ENCODE measurements at regions not wholly inside any gene's neighbourhood (a gene's known extent, or its start where the extent isn't known, plus 50 kb on each side); places are given as distances from the start of the nearest gene placed in this dataset.

DNA sequence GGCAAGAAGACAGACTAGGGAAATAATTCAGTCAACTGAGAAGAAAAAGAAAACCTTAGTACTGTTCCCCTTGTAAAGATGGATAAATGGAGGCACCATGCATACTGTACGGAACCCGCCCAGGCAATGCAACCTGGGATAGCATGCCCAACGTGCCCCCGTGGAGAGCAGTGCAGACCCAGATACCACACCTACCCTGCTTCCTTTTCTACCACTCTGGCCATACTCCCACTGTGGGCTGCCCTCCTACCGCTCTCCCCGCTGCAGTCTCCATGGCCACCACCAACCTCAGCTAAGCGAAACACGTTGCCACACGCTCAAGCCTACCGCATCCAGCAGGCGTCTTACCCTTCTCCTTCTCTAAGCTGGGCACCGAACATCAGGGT lies 117.4 kb upstream of the SERPIND1 start:
- no peaks in the 10 kb centered on the region for H3K36me3 ChIP-seq (ENCODE audit: control insufficient read depth, insufficient read depth, low read length, severe bottlenecking)
- H3K27me3 ChIP-seq (replicated peaks; ENCODE audit: control insufficient read depth, insufficient read depth, low read length): peaks cover 32% of the 10 kb centered on the region
- no peak overlapping the region for H3K4me3 ChIP-seq (ENCODE audit: low read length)
- H3K9ac ChIP-seq (ENCODE audit: low read length): no peak overlapping the region
- no peak for DNase-seq (ENCODE audit: low read depth)
- no peaks in the 10 kb centered on the region for H3K4me1 ChIP-seq (ENCODE audit: control insufficient read depth, insufficient read depth, low read length)
- H3K9me3 ChIP-seq (ENCODE audit: control insufficient read depth, low read length): peaks cover 7% of the 10 kb centered on the region

DNA sequence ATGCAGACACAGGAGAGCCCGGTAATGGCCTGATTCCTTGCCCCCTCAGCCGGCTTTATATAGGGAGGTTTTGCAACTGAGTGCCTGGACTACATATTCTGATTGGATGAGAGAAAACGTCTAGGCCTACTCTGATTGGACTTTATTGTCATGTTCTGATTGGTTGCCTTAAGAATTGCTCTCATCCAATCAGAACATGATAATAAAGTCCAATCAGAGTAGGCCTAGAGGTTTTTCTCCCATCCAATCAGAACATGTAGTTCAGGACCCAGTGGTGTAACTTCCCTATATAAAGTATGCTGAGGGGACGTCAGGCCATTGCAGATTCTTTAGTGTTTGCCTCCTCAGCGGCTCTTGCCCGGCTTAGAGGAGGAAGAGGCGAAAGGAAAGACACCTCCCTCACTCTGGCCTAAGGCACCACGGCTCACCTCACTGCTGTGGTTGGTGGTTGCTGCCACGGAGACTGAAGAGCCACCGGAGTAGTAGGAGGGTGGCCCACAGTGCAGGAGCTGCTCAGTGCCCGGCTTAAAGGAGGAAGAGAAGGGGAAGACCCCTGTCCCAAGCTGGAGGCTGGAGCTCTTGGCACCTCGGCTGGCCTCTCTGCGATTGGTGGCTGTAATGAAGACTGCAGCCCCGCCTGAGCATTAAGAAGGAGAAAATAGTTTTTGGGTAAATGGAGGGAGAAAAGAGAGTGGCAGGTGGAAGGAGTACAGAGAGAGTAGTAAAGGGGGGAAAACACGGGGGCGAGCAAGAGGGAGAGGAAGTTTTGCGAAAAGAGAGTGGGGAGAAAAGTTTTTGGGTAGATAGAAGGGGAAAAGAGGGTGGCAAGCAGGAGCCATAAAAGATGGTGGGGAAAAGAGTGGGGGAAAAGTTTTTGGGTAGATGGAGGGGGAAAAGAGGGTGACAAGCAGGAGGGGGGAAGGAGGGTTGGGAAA lies 116.7 kb upstream of the SERPIND1 start:
- no peak overlapping the region for H3K9ac ChIP-seq (ENCODE audit: low read length)
- DNase-seq (ENCODE audit: low read depth): no peak
- H3K9me3 ChIP-seq (ENCODE audit: control insufficient read depth, low read length): peaks cover 7% of the 10 kb centered on the region
- no peak overlapping the region for H3K4me3 ChIP-seq (ENCODE audit: low read length)
- peaks cover 33% of the 10 kb centered on the region for H3K27me3 ChIP-seq (replicated peaks; ENCODE audit: control insufficient read depth, insufficient read depth, low read length)
- H3K4me1 ChIP-seq (ENCODE audit: control insufficient read depth, insufficient read depth, low read length): no peaks in the 10 kb centered on the region
- H3K36me3 ChIP-seq (ENCODE audit: control insufficient read depth, insufficient read depth, low read length, severe bottlenecking): no peaks in the 10 kb centered on the region
